SK-N-MC (cell line): ENCODE measurements at regions not wholly inside any gene's neighbourhood (a gene's known extent, or its start where the extent isn't known, plus 50 kb on each side); places are given as distances from the start of the nearest gene placed in this dataset.

Source experiments
- EZH2 ChIP-seq: fragments of 200-600 bp; sonication (generic); IDR thresholded peaks from one replicate; pipeline ENCODE4 v1.6.1; 2017; ENCODE audit warnings: antibody characterized with exemption
- POLR2AphosphoS5 ChIP-seq: IDR thresholded peaks from 2 replicates; pipeline ENCODE4 v1.6.1; 2012; ENCODE audit warnings: mild to moderate bottlenecking, low read depth, low read length, borderline replicate concordance

- TF ChIP-seq POLR2AphosphoS5 (no peak), EZH2 (no peak)
These were observed 436.6 kb downstream of the SPRY1 start for GRCh38 chr4:123833171-123833643.
